WTC11 (cell line): ENCODE measurements at regions not wholly inside any gene's neighbourhood (a gene's known extent, or its start where the extent isn't known, plus 50 kb on each side); places are given as distances from the start of the nearest gene placed in this dataset.

ENCODE experiments used
- ATAC-seq: fragments of 200-7000 bp; cut with Tn5 transposase; 2 replicates; pipeline ENCODE4 v1.10.0; 2021; ENCODE audit warnings: mild to moderate bottlenecking, moderate library complexity
- CTCF ChIA-PET: fragments of 300-600 bp; sonication (Branson Sonifier 250); formaldehyde crosslinking; loops from one replicate; lab custom pipeline; 2021; ENCODE audit warnings: antibody characterized with exemption; lab: Charles Lee
- POLR2A ChIA-PET: fragments of 350-600 bp; sonication (Branson Sonifier 250); formaldehyde crosslinking; loops from one replicate; lab custom pipeline; 2021; ENCODE audit warnings: antibody characterized with exemption; lab: Charles Lee
- DNase-seq: peaks from one replicate; pipeline ENCODE4 v3.0.0; 2021; ENCODE audit warnings: low spot score
- H3K27ac Mint-ChIP-seq: 2 replicates; pipeline ENCODE4 v1.8.0; 2021; ENCODE audit warnings: mixed read lengths
- H3K27me3 Mint-ChIP-seq: 2 replicates; pipeline ENCODE4 v1.8.0; 2021; ENCODE audit warnings: low read depth, mild to moderate bottlenecking, moderate library complexity, mixed read lengths
- H3K36me3 Mint-ChIP-seq: 2 replicates; pipeline ENCODE4 v1.8.0; 2021; ENCODE audit warnings: mixed read lengths
- H3K4me1 Mint-ChIP-seq: 2 replicates; pipeline ENCODE4 v1.8.0; 2022; ENCODE audit warnings: mixed read lengths
- H3K4me3 Mint-ChIP-seq: 2 replicates; pipeline ENCODE4 v1.8.0; 2021; ENCODE audit warnings: mild to moderate bottlenecking, moderate library complexity, mixed read lengths
- H3K9me3 Mint-ChIP-seq: 2 replicates; pipeline ENCODE4 v1.8.0; 2021; ENCODE audit warnings: mixed read lengths
- CREB1 ChIP-seq: sonication (generic); formaldehyde crosslinking; IDR thresholded peaks from 2 replicates; pipeline ENCODE4 v1.8.0; 2023; ENCODE audit warnings: mild to moderate bottlenecking, missing genetic modification reagents
- CREM ChIP-seq: sonication (generic); formaldehyde crosslinking; IDR thresholded peaks from 2 replicates; pipeline ENCODE4 v1.8.1; 2022; ENCODE audit warnings: mild to moderate bottlenecking, missing genetic modification reagents, moderate library complexity
- E2F4 ChIP-seq: sonication (generic); formaldehyde crosslinking; IDR thresholded peaks from 2 replicates; pipeline ENCODE4 v1.8.1; 2022; ENCODE audit warnings: low read depth, mild to moderate bottlenecking, moderate library complexity, missing genetic modification reagents, borderline replicate concordance
- ELF4 ChIP-seq: sonication (generic); formaldehyde crosslinking; IDR thresholded peaks from 2 replicates; pipeline ENCODE4 v1.8.1; 2022; ENCODE audit warnings: low read depth, mild to moderate bottlenecking, moderate library complexity, missing genetic modification reagents
- ETV6 ChIP-seq: sonication (generic); formaldehyde crosslinking; IDR thresholded peaks from 2 replicates; pipeline ENCODE4 v1.8.1; 2022; ENCODE audit warnings: mild to moderate bottlenecking, missing genetic modification reagents
- FOXK1 ChIP-seq: sonication (generic); formaldehyde crosslinking; IDR thresholded peaks from 2 replicates; pipeline ENCODE4 v1.8.0; 2022; ENCODE audit warnings: mild to moderate bottlenecking, moderate library complexity, missing genetic modification reagents
- GTF2I ChIP-seq: fragments of 250-450 bp; sonication (Bioruptor Pico); conservative IDR thresholded peaks from 2 replicates; pipeline ENCODE4 v1.4.0; 2021; ENCODE audit warnings: mild to moderate bottlenecking
- IRF2 ChIP-seq: sonication (generic); formaldehyde crosslinking; IDR thresholded peaks from 2 replicates; pipeline ENCODE4 v1.8.0; 2022; ENCODE audit warnings: low read depth, missing genetic modification reagents, borderline replicate concordance
- MYBL2 ChIP-seq: sonication (generic); formaldehyde crosslinking; IDR thresholded peaks from 2 replicates; pipeline ENCODE4 v1.8.1; 2023; ENCODE audit warnings: mild to moderate bottlenecking, moderate library complexity, missing genetic modification reagents
- RORB ChIP-seq: fragments of 250-450 bp; sonication (Bioruptor Pico); IDR thresholded peaks from 2 replicates; pipeline ENCODE4 v1.9.0; 2021; ENCODE audit warnings: mild to moderate bottlenecking
- SMAD3 ChIP-seq: sonication (generic); formaldehyde crosslinking; IDR thresholded peaks from 2 replicates; pipeline ENCODE4 v1.8.0; 2022; ENCODE audit warnings: missing genetic modification reagents, mild to moderate bottlenecking, borderline replicate concordance
- TCF7 ChIP-seq: sonication (generic); formaldehyde crosslinking; IDR thresholded peaks from 2 replicates; pipeline ENCODE4 v1.8.0; 2022; ENCODE audit warnings: mild to moderate bottlenecking, low read depth, missing genetic modification reagents, moderate library complexity
- USF1 ChIP-seq: sonication (generic); formaldehyde crosslinking; IDR thresholded peaks from 2 replicates; pipeline ENCODE4 v1.8.0; 2022; ENCODE audit warnings: mild to moderate bottlenecking, missing genetic modification reagents
- ZNF317 ChIP-seq: sonication (generic); formaldehyde crosslinking; IDR thresholded peaks from 2 replicates; pipeline ENCODE4 v1.8.1; 2023; ENCODE audit warnings: low read depth, mild to moderate bottlenecking, moderate library complexity, missing genetic modification reagents, borderline replicate concordance
- ZNF396 ChIP-seq: fragments of 250-450 bp; sonication (Bioruptor Pico); IDR thresholded peaks from 2 replicates; pipeline ENCODE4 v1.8.0; 2021; ENCODE audit warnings: mild to moderate bottlenecking, moderate library complexity, borderline replicate concordance
- ZNF423 ChIP-seq: fragments of 250-450 bp; sonication (Bioruptor Pico); IDR thresholded peaks from 2 replicates; pipeline ENCODE4 v2.1.2; 2022; ENCODE audit warnings: mild to moderate bottlenecking, moderate library complexity
- ZNF425 ChIP-seq: fragments of 250-450 bp; sonication (Bioruptor Pico); conservative IDR thresholded peaks from 2 replicates; pipeline ENCODE4 v1.9.0; 2021; ENCODE audit warnings: mild to moderate bottlenecking
- TF ChIP-seq, protein P1 (sequence below): sonication (generic); formaldehyde crosslinking; IDR thresholded peaks from 2 replicates; pipeline ENCODE4 v1.8.1; 2022; ENCODE audit warnings: mild to moderate bottlenecking, moderate library complexity, missing genetic modification reagents
- TF ChIP-seq, protein P2 (sequence below): sonication (generic); formaldehyde crosslinking; IDR thresholded peaks from 2 replicates; pipeline ENCODE4 v1.8.0; 2022; ENCODE audit warnings: mild to moderate bottlenecking, missing genetic modification reagents
- TF ChIP-seq, protein P3 (sequence below): fragments of 250-450 bp; sonication (Bioruptor Pico); IDR thresholded peaks from 2 replicates; pipeline ENCODE4 v1.8.0; 2021; ENCODE audit warnings: mild to moderate bottlenecking
- TF ChIP-seq, protein P4 (sequence below): sonication (generic); formaldehyde crosslinking; IDR thresholded peaks from 2 replicates; pipeline ENCODE4 v1.8.1; 2023; ENCODE audit warnings: mild to moderate bottlenecking, missing genetic modification reagents, borderline replicate concordance

GRCh38 chr18:40860189-40860588 lies 1094.8 kb upstream of the PIK3C3 start (continued):
- TF ChIP-seq, protein P1, sequence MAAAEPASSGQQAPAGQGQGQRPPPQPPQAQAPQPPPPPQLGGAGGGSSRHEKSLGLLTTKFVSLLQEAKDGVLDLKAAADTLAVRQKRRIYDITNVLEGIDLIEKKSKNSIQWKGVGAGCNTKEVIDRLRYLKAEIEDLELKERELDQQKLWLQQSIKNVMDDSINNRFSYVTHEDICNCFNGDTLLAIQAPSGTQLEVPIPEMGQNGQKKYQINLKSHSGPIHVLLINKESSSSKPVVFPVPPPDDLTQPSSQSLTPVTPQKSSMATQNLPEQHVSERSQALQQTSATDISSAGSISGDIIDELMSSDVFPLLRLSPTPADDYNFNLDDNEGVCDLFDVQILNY = no peak
- no peak for TF ChIP-seq USF1 (CRISPR knock-in tag)
- TF ChIP-seq MYBL2 (CRISPR knock-in tag) = no peak
- TF ChIP-seq ZNF425 = no peak
- TF ChIP-seq, protein P2, sequence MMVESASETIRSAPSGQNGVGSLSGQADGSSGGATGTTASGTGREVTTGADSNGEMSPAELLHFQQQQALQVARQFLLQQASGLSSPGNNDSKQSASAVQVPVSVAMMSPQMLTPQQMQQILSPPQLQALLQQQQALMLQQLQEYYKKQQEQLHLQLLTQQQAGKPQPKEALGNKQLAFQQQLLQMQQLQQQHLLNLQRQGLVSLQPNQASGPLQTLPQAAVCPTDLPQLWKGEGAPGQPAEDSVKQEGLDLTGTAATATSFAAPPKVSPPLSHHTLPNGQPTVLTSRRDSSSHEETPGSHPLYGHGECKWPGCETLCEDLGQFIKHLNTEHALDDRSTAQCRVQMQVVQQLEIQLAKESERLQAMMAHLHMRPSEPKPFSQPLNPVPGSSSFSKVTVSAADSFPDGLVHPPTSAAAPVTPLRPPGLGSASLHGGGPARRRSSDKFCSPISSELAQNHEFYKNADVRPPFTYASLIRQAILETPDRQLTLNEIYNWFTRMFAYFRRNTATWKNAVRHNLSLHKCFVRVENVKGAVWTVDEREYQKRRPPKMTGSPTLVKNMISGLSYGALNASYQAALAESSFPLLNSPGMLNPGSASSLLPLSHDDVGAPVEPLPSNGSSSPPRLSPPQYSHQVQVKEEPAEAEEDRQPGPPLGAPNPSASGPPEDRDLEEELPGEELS (CRISPR knock-in tag) = no peak
- TF ChIP-seq, protein P3, sequence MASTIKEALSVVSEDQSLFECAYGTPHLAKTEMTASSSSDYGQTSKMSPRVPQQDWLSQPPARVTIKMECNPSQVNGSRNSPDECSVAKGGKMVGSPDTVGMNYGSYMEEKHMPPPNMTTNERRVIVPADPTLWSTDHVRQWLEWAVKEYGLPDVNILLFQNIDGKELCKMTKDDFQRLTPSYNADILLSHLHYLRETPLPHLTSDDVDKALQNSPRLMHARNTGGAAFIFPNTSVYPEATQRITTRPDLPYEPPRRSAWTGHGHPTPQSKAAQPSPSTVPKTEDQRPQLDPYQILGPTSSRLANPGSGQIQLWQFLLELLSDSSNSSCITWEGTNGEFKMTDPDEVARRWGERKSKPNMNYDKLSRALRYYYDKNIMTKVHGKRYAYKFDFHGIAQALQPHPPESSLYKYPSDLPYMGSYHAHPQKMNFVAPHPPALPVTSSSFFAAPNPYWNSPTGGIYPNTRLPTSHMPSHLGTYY (CRISPR knock-in tag) = no peak
- TF ChIP-seq, all 79 proteins: peak for 0

DNA sequence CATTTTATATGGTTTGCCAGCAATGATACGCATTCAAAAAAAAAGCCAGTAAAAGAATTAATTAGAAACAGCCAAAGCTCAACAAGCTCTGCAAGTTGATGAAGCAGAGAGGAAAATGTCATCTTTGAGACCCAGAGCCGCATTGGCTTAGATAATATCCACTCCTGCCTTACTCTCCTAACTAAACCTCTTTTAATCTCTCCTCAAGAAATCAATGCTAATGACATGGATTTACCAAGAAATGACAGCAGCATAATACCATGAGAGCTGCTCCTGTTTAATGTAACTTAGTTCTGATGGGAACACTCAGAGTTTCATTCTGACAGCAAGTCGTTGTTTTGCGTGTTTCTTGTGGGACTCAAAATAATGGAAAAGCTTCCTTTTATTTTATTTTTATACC lies 1099.4 kb upstream of the PIK3C3 start:
- DNase-seq (no peak), ATAC-seq (no peak)
- ChIA-PET POLR2A (no interaction called here), CTCF (interaction anchor here (1.7 kb wide), 1 partner anchor 80 kb away, joined by 4 read pairs; no protein-coding TSS in a partner anchor)
- Mint-ChIP-seq H3K4me3 (no peak overlapping the region), H3K36me3 (no peaks in the 10 kb centered on the region), H3K4me1 (peaks cover 48% of the 10 kb centered on the region), H3K27me3 (no peaks in the 10 kb centered on the region), H3K27ac (no peak overlapping the region), H3K9me3 (no peaks in the 10 kb centered on the region)
- TF ChIP-seq IRF2 (CRISPR knock-in tag) (no peak), ELF4 (CRISPR knock-in tag) (no peak), E2F4 (CRISPR knock-in tag) (no peak), RORB (CRISPR knock-in tag) (no peak), ZNF317 (CRISPR knock-in tag) (no peak), ZNF423 (no peak), USF1 (CRISPR knock-in tag) (no peak), CREB1 (no peak), FOXK1 (CRISPR knock-in tag) (no peak), TCF7 (CRISPR knock-in tag) (no peak), SMAD3 (CRISPR knock-in tag) (no peak), ETV6 (CRISPR knock-in tag) (no peak), CREM (CRISPR knock-in tag) (no peak), ZNF396 (CRISPR knock-in tag) (no peak), GTF2I (CRISPR knock-in tag) (no peak)
- TF ChIP-seq, protein P4, sequence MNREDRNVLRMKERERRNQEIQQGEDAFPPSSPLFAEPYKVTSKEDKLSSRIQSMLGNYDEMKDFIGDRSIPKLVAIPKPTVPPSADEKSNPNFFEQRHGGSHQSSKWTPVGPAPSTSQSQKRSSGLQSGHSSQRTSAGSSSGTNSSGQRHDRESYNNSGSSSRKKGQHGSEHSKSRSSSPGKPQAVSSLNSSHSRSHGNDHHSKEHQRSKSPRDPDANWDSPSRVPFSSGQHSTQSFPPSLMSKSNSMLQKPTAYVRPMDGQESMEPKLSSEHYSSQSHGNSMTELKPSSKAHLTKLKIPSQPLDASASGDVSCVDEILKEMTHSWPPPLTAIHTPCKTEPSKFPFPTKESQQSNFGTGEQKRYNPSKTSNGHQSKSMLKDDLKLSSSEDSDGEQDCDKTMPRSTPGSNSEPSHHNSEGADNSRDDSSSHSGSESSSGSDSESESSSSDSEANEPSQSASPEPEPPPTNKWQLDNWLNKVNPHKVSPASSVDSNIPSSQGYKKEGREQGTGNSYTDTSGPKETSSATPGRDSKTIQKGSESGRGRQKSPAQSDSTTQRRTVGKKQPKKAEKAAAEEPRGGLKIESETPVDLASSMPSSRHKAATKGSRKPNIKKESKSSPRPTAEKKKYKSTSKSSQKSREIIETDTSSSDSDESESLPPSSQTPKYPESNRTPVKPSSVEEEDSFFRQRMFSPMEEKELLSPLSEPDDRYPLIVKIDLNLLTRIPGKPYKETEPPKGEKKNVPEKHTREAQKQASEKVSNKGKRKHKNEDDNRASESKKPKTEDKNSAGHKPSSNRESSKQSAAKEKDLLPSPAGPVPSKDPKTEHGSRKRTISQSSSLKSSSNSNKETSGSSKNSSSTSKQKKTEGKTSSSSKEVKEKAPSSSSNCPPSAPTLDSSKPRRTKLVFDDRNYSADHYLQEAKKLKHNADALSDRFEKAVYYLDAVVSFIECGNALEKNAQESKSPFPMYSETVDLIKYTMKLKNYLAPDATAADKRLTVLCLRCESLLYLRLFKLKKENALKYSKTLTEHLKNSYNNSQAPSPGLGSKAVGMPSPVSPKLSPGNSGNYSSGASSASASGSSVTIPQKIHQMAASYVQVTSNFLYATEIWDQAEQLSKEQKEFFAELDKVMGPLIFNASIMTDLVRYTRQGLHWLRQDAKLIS (CRISPR knock-in tag) = no peak
